Endodermal cell (in vitro differentiated cells): ENCODE measurements at regions not wholly inside any gene's neighbourhood (a gene's known extent, or its start where the extent isn't known, plus 50 kb on each side); places are given as distances from the start of the nearest gene placed in this dataset.

Source experiments
- DNase-seq: peaks from one replicate; pipeline ENCODE4 v3.0.0-alpha.2; 2017
- H3K27ac ChIP-seq: 2 replicates; pipeline ENCODE4 v1.5.1; 2013; ENCODE audit warnings: mild to moderate bottlenecking, low read depth, low read length, moderate library complexity
- H3K27me3 ChIP-seq: 2 replicates; pipeline ENCODE4 v1.6.1; 2013; ENCODE audit warnings: mild to moderate bottlenecking, low read length, moderate library complexity; ENCODE audit not compliant: insufficient read depth, control insufficient read depth, poor library complexity, severe bottlenecking
- H3K36me3 ChIP-seq: 2 replicates; pipeline ENCODE4 v1.7.0; 2013; ENCODE audit warnings: mild to moderate bottlenecking, low read length, moderate library complexity; ENCODE audit not compliant: control insufficient read depth, insufficient read depth
- H3K4me1 ChIP-seq: one replicate; pipeline ENCODE4 v1.7.0; 2013; ENCODE audit warnings: low read length; ENCODE audit not compliant: control insufficient read depth, insufficient read depth
- H3K4me3 ChIP-seq: 2 replicates; pipeline ENCODE4 v1.5.1; 2013; ENCODE audit warnings: mild to moderate bottlenecking, low read length, moderate library complexity
- H3K9ac ChIP-seq: 2 replicates; pipeline ENCODE4 v1.6.1; 2013; ENCODE audit warnings: mild to moderate bottlenecking, low read length, moderate library complexity; ENCODE audit not compliant: poor library complexity, severe bottlenecking; ENCODE audit errors: extremely low read depth
- H3K9me3 ChIP-seq: 2 replicates; pipeline ENCODE4 v1.6.1; 2013; ENCODE audit warnings: mild to moderate bottlenecking, low read length, moderate library complexity; ENCODE audit not compliant: control insufficient read depth
- H3K27ac Mint-ChIP-seq: 2 replicates; pipeline ENCODE4 v1.8.0; 2020; ENCODE audit warnings: mixed read lengths
- H3K27me3 Mint-ChIP-seq: 2 replicates; pipeline ENCODE4 v1.8.0; 2021; ENCODE audit warnings: mild to moderate bottlenecking, mixed read lengths; ENCODE audit not compliant: insufficient read depth
- H3K36me3 Mint-ChIP-seq: 2 replicates; pipeline ENCODE4 v1.8.0; 2020; ENCODE audit warnings: low read depth, mixed read lengths
- H3K4me1 Mint-ChIP-seq: 2 replicates; pipeline ENCODE4 v1.8.0; 2020; ENCODE audit warnings: mixed read lengths
- H3K4me3 Mint-ChIP-seq: 2 replicates; pipeline ENCODE4 v1.8.0; 2020; ENCODE audit warnings: mild to moderate bottlenecking, moderate library complexity, mixed read lengths
- H3K9me3 Mint-ChIP-seq: 2 replicates; pipeline ENCODE4 v1.8.0; 2020; ENCODE audit warnings: mild to moderate bottlenecking, mixed read lengths
- CTCF ChIP-seq: fragments of 200-600 bp; sonication (generic); conservative IDR thresholded peaks from 2 replicates; pipeline ENCODE4 v1.5.0; 2021; ENCODE audit warnings: antibody characterized with exemption, mild to moderate bottlenecking
- WGBS, 2 experiments: methylation state at CpG; one replicate each; pipeline versions ENCODE4 v1.1.5 to v1.1.7; 2013; ENCODE audit warnings: missing lambda C conversion rate in 2 of 2, mixed read lengths in 1 of 2; ENCODE audit not compliant: insufficient coverage in 1 of 2, insufficient read length in 1 of 2; 5-methylcytosine and 5-hydroxymethylcytosine counted together

GRCh38 chr2:176650838-176651555 lies 381.8 kb downstream of the MTX2 start:
- peaks cover 10% of the 10 kb centered on the region for H3K4me1 Mint-ChIP-seq

GRCh38 chr2:176652300-176653182 lies 383.3 kb downstream of the MTX2 start:
- Histone ChIP-seq H3K4me1 (no peaks in the 10 kb centered on the region), H3K4me3 (no peak overlapping the region), H3K36me3 (no peaks in the 10 kb centered on the region), H3K9ac (no peak overlapping the region), H3K9me3 (no peaks in the 10 kb centered on the region), H3K27ac (no peak overlapping the region), H3K27me3 (peaks cover 13% of the 10 kb centered on the region)
- Mint-ChIP-seq H3K9me3 (no peaks in the 10 kb centered on the region), H3K27ac (no peak overlapping the region), H3K36me3 (no peaks in the 10 kb centered on the region), H3K27me3 (peaks cover 23% of the 10 kb centered on the region), H3K4me3 (no peak overlapping the region), H3K4me1 (peaks cover 10% of the 10 kb centered on the region)
- peak; percentile 91 for TF ChIP-seq CTCF
- 40 to 67% methylated on average over 5 to 9 of the region's 9 CpGs for WGBS, 2 experiments
- no peak for DNase-seq

More at GRCh38 chr2:176650838-176651555, 381.8 kb downstream of the MTX2 start:
- Mint-ChIP-seq H3K9me3 (no peaks in the 10 kb centered on the region), H3K4me3 (no peak overlapping the region), H3K27me3 (peaks cover 29% of the 10 kb centered on the region), H3K36me3 (no peaks in the 10 kb centered on the region), H3K27ac (no peak overlapping the region)
- Histone ChIP-seq H3K27ac (no peak overlapping the region), H3K9me3 (no peaks in the 10 kb centered on the region), H3K4me3 (no peak overlapping the region), H3K9ac (no peak overlapping the region), H3K27me3 (peaks cover 27% of the 10 kb centered on the region), H3K36me3 (no peaks in the 10 kb centered on the region), H3K4me1 (no peaks in the 10 kb centered on the region)
- no peak for DNase-seq
- WGBS, 2 experiments, result 92 to 98% methylated on average over 6 to 11 of the region's 13 CpGs
- TF ChIP-seq CTCF, result no peak

GRCh38 chr2:176653479-176654443 lies 384.5 kb downstream of the MTX2 start:
- DNase-seq, result peak; percentile 91
- Mint-ChIP-seq H3K9me3 (no peaks in the 10 kb centered on the region), H3K36me3 (no peaks in the 10 kb centered on the region), H3K27me3 (peaks cover 18% of the 10 kb centered on the region), H3K4me1 (peaks cover 9% of the 10 kb centered on the region), H3K4me3 (no peak overlapping the region), H3K27ac (no peak overlapping the region)
- peak; percentile 87 for TF ChIP-seq CTCF
- peaks cover 8% of the 10 kb centered on the region for H3K27me3 ChIP-seq
- no peaks in the 10 kb centered on the region for H3K4me1 ChIP-seq
- no peaks in the 10 kb centered on the region for H3K9me3 ChIP-seq
- no peak overlapping the region for H3K27ac ChIP-seq
- no peaks in the 10 kb centered on the region for H3K36me3 ChIP-seq
- H3K9ac ChIP-seq, result no peak overlapping the region
- 30 to 51% methylated on average over 4 to 10 of the region's 10 CpGs for WGBS, 2 experiments
- no peak overlapping the region for H3K4me3 ChIP-seq
